Erythroblast (primary cell): ENCODE measurements at regions not wholly inside any gene's neighbourhood (a gene's known extent, or its start where the extent isn't known, plus 50 kb on each side); places are given as distances from the start of the nearest gene placed in this dataset.

ENCODE experiments used
- GATA1 ChIP-seq: IDR thresholded peaks from 2 replicates; pipeline ENCODE4 v1.6.1; 2011; ENCODE audit warnings: low read depth, mild to moderate bottlenecking, control low read depth, low read length, moderate library complexity
- POLR2A ChIP-seq: IDR thresholded peaks from 2 replicates; pipeline ENCODE4 v1.6.1; 2011; ENCODE audit warnings: mild to moderate bottlenecking, low read length

GRCh38 chr18:43590182-43590903, 313.1 kb upstream of the SYT4 start:
- TF ChIP-seq POLR2A (no peak), GATA1 (no peak)
